ENCODE measurements at regions not wholly inside any gene's neighbourhood (a gene's known extent, or its start where the extent isn't known, plus 50 kb on each side); places are given as distances from the start of the nearest gene placed in this dataset.

DNA sequence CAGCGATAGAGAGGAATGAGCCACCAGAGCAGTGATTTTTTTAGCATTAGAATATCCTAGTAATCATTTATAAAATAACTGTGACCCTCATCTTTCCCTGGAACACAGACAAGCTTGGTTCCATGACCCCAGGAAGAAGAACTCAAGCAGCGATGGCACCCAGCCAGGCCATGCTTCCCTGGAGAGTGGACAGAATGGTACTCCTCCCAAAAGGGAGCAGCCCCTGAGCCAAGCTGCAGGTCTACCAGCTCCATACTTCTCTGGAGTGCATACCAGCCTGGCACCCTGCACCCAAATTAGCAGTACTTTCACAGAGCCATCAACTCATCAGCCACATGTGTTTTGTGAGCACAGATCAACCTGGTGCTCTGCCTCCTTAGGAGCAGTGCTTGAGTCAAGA lies 310.9 kb upstream of the PCDH10 start:
- TF ChIP-seq, protein P1, sequence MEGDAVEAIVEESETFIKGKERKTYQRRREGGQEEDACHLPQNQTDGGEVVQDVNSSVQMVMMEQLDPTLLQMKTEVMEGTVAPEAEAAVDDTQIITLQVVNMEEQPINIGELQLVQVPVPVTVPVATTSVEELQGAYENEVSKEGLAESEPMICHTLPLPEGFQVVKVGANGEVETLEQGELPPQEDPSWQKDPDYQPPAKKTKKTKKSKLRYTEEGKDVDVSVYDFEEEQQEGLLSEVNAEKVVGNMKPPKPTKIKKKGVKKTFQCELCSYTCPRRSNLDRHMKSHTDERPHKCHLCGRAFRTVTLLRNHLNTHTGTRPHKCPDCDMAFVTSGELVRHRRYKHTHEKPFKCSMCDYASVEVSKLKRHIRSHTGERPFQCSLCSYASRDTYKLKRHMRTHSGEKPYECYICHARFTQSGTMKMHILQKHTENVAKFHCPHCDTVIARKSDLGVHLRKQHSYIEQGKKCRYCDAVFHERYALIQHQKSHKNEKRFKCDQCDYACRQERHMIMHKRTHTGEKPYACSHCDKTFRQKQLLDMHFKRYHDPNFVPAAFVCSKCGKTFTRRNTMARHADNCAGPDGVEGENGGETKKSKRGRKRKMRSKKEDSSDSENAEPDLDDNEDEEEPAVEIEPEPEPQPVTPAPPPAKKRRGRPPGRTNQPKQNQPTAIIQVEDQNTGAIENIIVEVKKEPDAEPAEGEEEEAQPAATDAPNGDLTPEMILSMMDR (IDR thresholded peaks at IDR 0.05) = no peak
- TF ChIP-seq POLR2A (IDR thresholded peaks at IDR 0.05) = no peak

All from breast epithelium (tissue), 3 donors.